ENCODE measurements at regions not wholly inside any gene's neighbourhood (a gene's known extent, or its start where the extent isn't known, plus 50 kb on each side); places are given as distances from the start of the nearest gene placed in this dataset.

- no peak for DNase-seq
These were observed 436.0 kb downstream of the CENPC start for GRCh38 chr4:67109276-67109675.

- no peak for DNase-seq
These were observed 438.3 kb downstream of the CENPC start for GRCh38 chr4:67106861-67107460.

- no peak for DNase-seq
These were observed 441.2 kb downstream of the CENPC start for GRCh38 chr4:67104145-67104544.

GRCh38 chr4:67103001-67103747 lies 442.1 kb downstream of the CENPC start:
- no peak for DNase-seq

GRCh38 chr4:67101612-67102011 lies 443.7 kb downstream of the CENPC start:
- DNase-seq = no peak

- DNase-seq = no peak
These were observed 453.0 kb downstream of the CENPC start for GRCh38 chr4:67092351-67092750.

- no peak for DNase-seq
These were observed 453.6 kb downstream of the CENPC start for GRCh38 chr4:67091673-67092072.

GRCh38 chr4:67087897-67088296 lies 457.4 kb downstream of the CENPC start:
- DNase-seq = no peak

GRCh38 chr4:67084783-67085182 lies 460.5 kb downstream of the CENPC start:
- DNase-seq = no peak

- no peak for DNase-seq
These were observed 461.8 kb downstream of the CENPC start for GRCh38 chr4:67083496-67083895.

GRCh38 chr4:67082746-67083145 lies 462.6 kb downstream of the CENPC start:
- no peak for DNase-seq

- DNase-seq = no peak
These were observed 465.2 kb downstream of the CENPC start for GRCh38 chr4:67080046-67080557.

- no peak for DNase-seq
These were observed 473.7 kb downstream of the CENPC start for GRCh38 chr4:67071641-67072040.

GRCh38 chr4:67055319-67055718 lies 490.0 kb downstream of the CENPC start:
- no peak for DNase-seq

- DNase-seq = no peak
These were observed 490.4 kb downstream of the CENPC start for GRCh38 chr4:67054896-67055295.

- DNase-seq = no peak
These were observed 492.3 kb downstream of the CENPC start for GRCh38 chr4:67052814-67053675.

- DNase-seq = no peak
These were observed 494.1 kb downstream of the CENPC start for GRCh38 chr4:67051000-67051789.

GRCh38 chr4:67049446-67049845 lies 495.9 kb downstream of the CENPC start:
- no peak for DNase-seq

- no peak for DNase-seq
These were observed 496.8 kb downstream of the CENPC start for GRCh38 chr4:67048530-67048929.

GRCh38 chr4:67040315-67040714 lies 505.0 kb downstream of the CENPC start:
- no peak for DNase-seq

GRCh38 chr4:67038228-67038566 lies 507.1 kb downstream of the CENPC start:
- DNase-seq = no peak

- DNase-seq = no peak
These were observed 507.6 kb downstream of the CENPC start for GRCh38 chr4:67037504-67038227.

Data from central memory CD4-positive, alpha-beta T cell (primary cell).